HepG2 (cell line): ENCODE measurements at regions not wholly inside any gene's neighbourhood (a gene's known extent, or its start where the extent isn't known, plus 50 kb on each side); places are given as distances from the start of the nearest gene placed in this dataset.
A peak's percentile ranks its signal among the peaks of the same experiment; 100 is the strongest.

Source experiments
- ATF4 ChIP-seq, 2 experiments: fragments of 450-650 bp in 1 of 2; sonication (generic) in 1 of 2; formaldehyde crosslinking; IDR thresholded peaks; 2 replicates each; pipeline versions ENCODE4 v1.5.0 to v1.8.0; 2020 to 2022; ENCODE audit warnings: mild to moderate bottlenecking in 1 of 2, missing genetic modification reagents in 1 of 2
- CREM ChIP-seq, 2 experiments: sonication (generic) in 1 of 2; formaldehyde crosslinking in 1 of 2; IDR thresholded peaks; 2 replicates each; pipeline versions ENCODE4 v1.4.0 to v1.6.1; 2016 to 2020; ENCODE audit warnings: antibody characterized with exemption in 1 of 2, mild to moderate bottlenecking in 1 of 2, missing genetic modification reagents in 1 of 2
- KLF6 ChIP-seq: IDR thresholded peaks from 2 replicates; pipeline ENCODE4 v1.8.0; 2016; ENCODE audit warnings: missing biosample characterization, missing genetic modification reagents
- MBD4 ChIP-seq: IDR thresholded peaks from 2 replicates; pipeline ENCODE4 v1.6.1; 2012; ENCODE audit warnings: low read length, inconsistent platforms, borderline replicate concordance
- NFKB2 ChIP-seq: sonication (generic); formaldehyde crosslinking; IDR thresholded peaks from 2 replicates; pipeline ENCODE4 v1.4.0; 2020; ENCODE audit warnings: missing genetic modification reagents, borderline replicate concordance
- NFKBIZ ChIP-seq: IDR thresholded peaks from 2 replicates; pipeline ENCODE4 v1.6.1; 2018; ENCODE audit warnings: missing genetic modification reagents, missing compliant biosample characterization
- PHF21A ChIP-seq: sonication (generic); formaldehyde crosslinking; IDR thresholded peaks from 2 replicates; pipeline ENCODE4 v1.5.0; 2020; ENCODE audit warnings: mild to moderate bottlenecking, missing genetic modification reagents
- POGK ChIP-seq: sonication (generic); formaldehyde crosslinking; conservative IDR thresholded peaks from 2 replicates; pipeline ENCODE4 v1.8.0; 2022; ENCODE audit warnings: mild to moderate bottlenecking, moderate library complexity, missing genetic modification reagents
- RCOR2 ChIP-seq: IDR thresholded peaks from 2 replicates; pipeline ENCODE4 v1.6.1; 2016; ENCODE audit warnings: missing biosample characterization, missing genetic modification reagents
- RFX1 ChIP-seq: fragments of 450-650 bp; IDR thresholded peaks from 2 replicates; pipeline ENCODE4 v1.6.1; 2017
- RFX3 ChIP-seq: IDR thresholded peaks from 2 replicates; pipeline ENCODE4 v1.6.1; 2016; ENCODE audit warnings: missing biosample characterization, missing genetic modification reagents
- RXRA ChIP-seq: sonication (generic); formaldehyde crosslinking; IDR thresholded peaks from 2 replicates; pipeline ENCODE4 v1.5.1; 2020; ENCODE audit warnings: missing genetic modification reagents
- STAT6 ChIP-seq: sonication (generic); formaldehyde crosslinking; IDR thresholded peaks from 2 replicates; pipeline ENCODE4 v1.4.0; 2020; ENCODE audit warnings: missing genetic modification reagents, mild to moderate bottlenecking, borderline replicate concordance
- THRA ChIP-seq: sonication (generic); formaldehyde crosslinking; IDR thresholded peaks from 2 replicates; pipeline ENCODE4 v1.4.0; 2020; ENCODE audit warnings: missing genetic modification reagents, borderline replicate concordance
- TRAFD1 ChIP-seq: sonication (generic); formaldehyde crosslinking; IDR thresholded peaks from 2 replicates; pipeline ENCODE4 v1.5.1; 2020; ENCODE audit warnings: missing genetic modification reagents, mild to moderate bottlenecking, borderline replicate concordance
- ZFP91 ChIP-seq: sonication (generic); formaldehyde crosslinking; IDR thresholded peaks from 2 replicates; pipeline ENCODE4 v1.9.0; 2022; ENCODE audit warnings: missing genetic modification reagents, mild to moderate bottlenecking, borderline replicate concordance
- ZNF567 ChIP-seq: sonication (generic); formaldehyde crosslinking; IDR thresholded peaks from 2 replicates; pipeline ENCODE4 v1.8.1; 2023; ENCODE audit warnings: mild to moderate bottlenecking, missing genetic modification reagents, borderline replicate concordance
- ZNF570 ChIP-seq: sonication (generic); formaldehyde crosslinking; IDR thresholded peaks from 2 replicates; pipeline ENCODE4 v1.4.0; 2020; ENCODE audit warnings: mild to moderate bottlenecking, missing genetic modification reagents, borderline replicate concordance
- ZNF891 ChIP-seq: sonication (generic); formaldehyde crosslinking; IDR thresholded peaks from 2 replicates; pipeline ENCODE4 v1.5.0; 2020; ENCODE audit warnings: mild to moderate bottlenecking, missing genetic modification reagents

GRCh38 chr2:20135631-20136050 is 84.2 kb upstream of the LAPTM4A start (continued):
- TF ChIP-seq POGK (CRISPR knock-in tag) (0 out of 2 replicates have a peak, but pooled peaks have one; percentile 17), STAT6 (CRISPR knock-in tag) (0 out of 2 replicates have a peak, but pooled peaks have one; percentile 58), NFKBIZ (no peak), RXRA (peak; percentile 57; the same call in 1 of the 2 replicates), TRAFD1 (no peak), RFX3 (no peak), ZNF891 (CRISPR knock-in tag) (0 out of 2 replicates have a peak, but pooled peaks have one; percentile 50), RFX1 (no peak), ZFP91 (peak; percentile 73), ATF4 (CRISPR knock-in tag; IDR thresholded peaks at IDR 0.05) (no peak), THRA (CRISPR knock-in tag) (peak; percentile 63; the same call in 1 of the 2 replicates), CREM (IDR thresholded peaks at IDR 0.05) (no peak), CREM (CRISPR knock-in tag; IDR thresholded peaks at IDR 0.05) (no peak), NFKB2 (CRISPR knock-in tag) (peak; percentile 37; the same call in 1 of the 2 replicates), ZNF570 (no peak), KLF6 (0 out of 2 replicates have a peak, but pooled peaks have one; percentile 33), RCOR2 (CRISPR knock-in tag) (no peak), ZNF567 (CRISPR knock-in tag) (no peak), PHF21A (CRISPR knock-in tag) (no peak), MBD4 (no peak)
